CD14-positive monocyte (primary cell): ENCODE measurements at regions not wholly inside any gene's neighbourhood (a gene's known extent, or its start where the extent isn't known, plus 50 kb on each side); places are given as distances from the start of the nearest gene placed in this dataset.

ENCODE experiments used
- DNase-seq, 3 donors: peaks; one replicate each; pipeline ENCODE4 v3.0.0-alpha.2; 2011 to 2022
- H2AFZ ChIP-seq: 2 replicates; pipeline ENCODE4 v1.6.0; 2012; ENCODE audit warnings: mild to moderate bottlenecking, low read depth, low read length, inconsistent platforms; ENCODE audit not compliant: insufficient read depth, poor library complexity, severe bottlenecking
- H3K27ac ChIP-seq, 2 donors: 1 replicate in 1 of 2; 2 replicates in 1 of 2; pipeline ENCODE4 v1.5.1; 2012 to 2013; ENCODE audit warnings: low read length in 2 of 2, control low read depth in 1 of 2, inconsistent platforms in 1 of 2, low read depth in 1 of 2, mild to moderate bottlenecking in 1 of 2
- H3K27me3 ChIP-seq, 2 donors: one replicate each; pipeline versions ENCODE4 v1.6.0 to v1.6.1; 2011 to 2013; ENCODE audit warnings: low read length in 2 of 2; ENCODE audit not compliant: control insufficient read depth in 2 of 2, insufficient read depth in 2 of 2
- H3K36me3 ChIP-seq, 2 donors: replicated peaks in 1 of 2; 1 replicate in 1 of 2; 2 replicates in 1 of 2; pipeline versions ENCODE4 v1.5.1 to v1.6.1; 2012 to 2013; ENCODE audit warnings: low read length in 2 of 2, control low read depth in 1 of 2, inconsistent platforms in 1 of 2, mild to moderate bottlenecking in 1 of 2; ENCODE audit not compliant: insufficient read depth in 2 of 2, control insufficient read depth in 1 of 2
- H3K4me1 ChIP-seq, 2 donors: 1 replicate in 1 of 2; 2 replicates in 1 of 2; pipeline versions ENCODE4 v1.5.1 to v1.6.1; 2012 to 2013; ENCODE audit warnings: low read length in 2 of 2, control low read depth in 1 of 2, inconsistent platforms in 1 of 2, mild to moderate bottlenecking in 1 of 2, moderate library complexity in 1 of 2; ENCODE audit not compliant: insufficient read depth in 2 of 2, control insufficient read depth in 1 of 2
- H3K4me2 ChIP-seq: replicated peaks from 2 replicates; pipeline ENCODE3; 2012; ENCODE audit warnings: low read length, moderate library complexity, mild to moderate bottlenecking; ENCODE audit not compliant: poor library complexity, severe bottlenecking; ENCODE audit errors: extremely low read depth
- H3K4me3 ChIP-seq, 3 experiments: fragments of 200-600 bp in 1 of 3; sonication (generic) in 1 of 3; replicated peaks in 1 of 3; 1 replicate in 2 of 3; 2 replicates in 1 of 3; pipeline ENCODE4 v1.5.1; 2011 to 2013; ENCODE audit warnings: low read length in 3 of 3, mild to moderate bottlenecking in 3 of 3, control low read depth in 2 of 3, low read depth in 2 of 3, inconsistent platforms in 1 of 3, moderate library complexity in 1 of 3
- H3K79me2 ChIP-seq: 2 replicates; pipeline ENCODE4 v1.6.0; 2012; ENCODE audit warnings: mild to moderate bottlenecking, control low read depth, inconsistent platforms, low read length, moderate library complexity; ENCODE audit not compliant: insufficient read depth
- H3K9ac ChIP-seq: 2 replicates; pipeline ENCODE4 v1.6.0; 2017; ENCODE audit warnings: low read length, mild to moderate bottlenecking; ENCODE audit not compliant: insufficient read depth, poor library complexity, severe bottlenecking
- H3K9me3 ChIP-seq, 2 donors: replicated peaks in 1 of 2; 1 replicate in 1 of 2; 2 replicates in 1 of 2; pipeline versions ENCODE4 v1.5.1 to v1.6.1; 2012 to 2013; ENCODE audit warnings: low read length in 2 of 2, control low read depth in 1 of 2; ENCODE audit not compliant: control insufficient read depth in 1 of 2, insufficient read depth in 1 of 2
- H4K20me1 ChIP-seq: 2 replicates; pipeline ENCODE4 v1.6.0; 2012; ENCODE audit warnings: mild to moderate bottlenecking, low read length, control low read depth, moderate library complexity; ENCODE audit not compliant: insufficient read depth
- H3K27ac Mint-ChIP-seq, 7 donors: one replicate each; pipeline ENCODE4 v1.8.0; 2020; ENCODE audit warnings: mild to moderate bottlenecking in 7 of 7, mixed read lengths in 7 of 7, moderate library complexity in 6 of 7, inconsistent platforms in 2 of 7
- H3K27me3 Mint-ChIP-seq, 3 donors: one replicate each; pipeline ENCODE4 v1.8.0; 2021 to 2022; ENCODE audit warnings: low read depth in 3 of 3, mild to moderate bottlenecking in 3 of 3, mixed read lengths in 3 of 3, moderate library complexity in 3 of 3, inconsistent platforms in 1 of 3
- H3K36me3 Mint-ChIP-seq, 2 donors: one replicate each; pipeline ENCODE4 v1.8.0; 2020; ENCODE audit warnings: mixed read lengths in 2 of 2, inconsistent platforms in 1 of 2, mild to moderate bottlenecking in 1 of 2
- H3K4me1 Mint-ChIP-seq: one replicate; pipeline ENCODE4 v1.8.0; 2020; ENCODE audit warnings: mild to moderate bottlenecking, mixed read lengths
- H3K4me3 Mint-ChIP-seq, 2 donors: one replicate each; pipeline ENCODE4 v1.8.0; 2020; ENCODE audit warnings: mild to moderate bottlenecking in 2 of 2, mixed read lengths in 2 of 2, moderate library complexity in 1 of 2
- H3K9me3 Mint-ChIP-seq, 7 donors: one replicate each; pipeline ENCODE4 v1.8.0; 2020 to 2022; ENCODE audit warnings: mixed read lengths in 7 of 7, mild to moderate bottlenecking in 6 of 7, moderate library complexity in 6 of 7, inconsistent platforms in 2 of 7
- WGBS: methylation state at CpG from one replicate; pipeline ENCODE4 v1.1.5; 2013; ENCODE audit warnings: missing lambda C conversion rate; ENCODE audit not compliant: insufficient coverage; 5-methylcytosine and 5-hydroxymethylcytosine counted together
- intact Hi-C, 2 donors: fragments of 100-400 bp; cut with micrococcal nuclease; formaldehyde crosslinking; loops; one replicate each; pipeline versions ENCODE4 v1.15.0 to v1.15.1; 2023
- TF ChIP-seq, protein P1 (sequence below): fragments of 200-600 bp; IDR thresholded peaks from one replicate; pipeline ENCODE4 v1.8.0; 2022; ENCODE audit warnings: antibody characterized with exemption, mild to moderate bottlenecking

DNA sequence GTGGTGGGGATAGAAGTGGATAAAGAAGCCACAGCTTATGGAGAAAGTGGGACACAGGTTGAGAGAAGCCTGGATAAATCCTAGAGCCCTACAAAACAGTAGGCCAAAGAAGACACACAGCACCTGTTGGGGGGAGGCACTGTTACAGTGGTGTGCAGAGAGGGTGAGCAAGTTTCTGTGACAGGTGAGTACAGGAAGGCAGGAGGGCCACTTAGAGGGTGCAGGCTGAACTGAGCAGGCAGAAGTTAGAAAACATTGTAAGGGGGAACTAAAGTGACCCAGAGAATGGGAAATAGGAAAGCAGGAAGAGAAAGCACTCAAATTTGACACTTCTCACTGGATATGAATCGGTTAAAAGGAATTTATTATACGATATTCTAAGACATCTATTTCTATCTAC lies 146.1 kb upstream of the TMCO5A start:
- H3K4me3 Mint-ChIP-seq: no peak overlapping the region
- Histone ChIP-seq H3K27ac (no peak overlapping the region), H3K4me2 (no peak overlapping the region), H2AFZ (no peak overlapping the region), H3K4me1 (no peaks in the 10 kb centered on the region), H3K36me3 (no peaks in the 10 kb centered on the region), H4K20me1 (no peaks in the 10 kb centered on the region), H3K4me3 (no peak overlapping the region), H3K9ac (no peak overlapping the region), H3K79me2 (no peaks in the 10 kb centered on the region), H3K27me3 (no peaks in the 10 kb centered on the region), H3K9me3 (no peaks in the 10 kb centered on the region)
- H3K36me3 Mint-ChIP-seq: no peaks in the 10 kb centered on the region
- no peak for DNase-seq
- no peaks in the 10 kb centered on the region for H3K4me1 Mint-ChIP-seq
- intact Hi-C loops: no loop called here
- peaks cover 0 to 3% (median 0%) of the 10 kb centered on the region in 7 donors for H3K9me3 Mint-ChIP-seq
- TF ChIP-seq, protein P1, sequence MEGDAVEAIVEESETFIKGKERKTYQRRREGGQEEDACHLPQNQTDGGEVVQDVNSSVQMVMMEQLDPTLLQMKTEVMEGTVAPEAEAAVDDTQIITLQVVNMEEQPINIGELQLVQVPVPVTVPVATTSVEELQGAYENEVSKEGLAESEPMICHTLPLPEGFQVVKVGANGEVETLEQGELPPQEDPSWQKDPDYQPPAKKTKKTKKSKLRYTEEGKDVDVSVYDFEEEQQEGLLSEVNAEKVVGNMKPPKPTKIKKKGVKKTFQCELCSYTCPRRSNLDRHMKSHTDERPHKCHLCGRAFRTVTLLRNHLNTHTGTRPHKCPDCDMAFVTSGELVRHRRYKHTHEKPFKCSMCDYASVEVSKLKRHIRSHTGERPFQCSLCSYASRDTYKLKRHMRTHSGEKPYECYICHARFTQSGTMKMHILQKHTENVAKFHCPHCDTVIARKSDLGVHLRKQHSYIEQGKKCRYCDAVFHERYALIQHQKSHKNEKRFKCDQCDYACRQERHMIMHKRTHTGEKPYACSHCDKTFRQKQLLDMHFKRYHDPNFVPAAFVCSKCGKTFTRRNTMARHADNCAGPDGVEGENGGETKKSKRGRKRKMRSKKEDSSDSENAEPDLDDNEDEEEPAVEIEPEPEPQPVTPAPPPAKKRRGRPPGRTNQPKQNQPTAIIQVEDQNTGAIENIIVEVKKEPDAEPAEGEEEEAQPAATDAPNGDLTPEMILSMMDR: no peak
- no peak overlapping the region for H3K27ac Mint-ChIP-seq
- H3K27me3 Mint-ChIP-seq: no peaks in the 10 kb centered on the region
- WGBS: no CpG with 5 or more reads among the region's 2 CpGs

- no peak overlapping the region for H2AFZ ChIP-seq
These were observed 145.6 kb upstream of the TMCO5A start for GRCh38 chr15:37788767-37789396.

More at GRCh38 chr15:37788767-37789396, 145.6 kb upstream of the TMCO5A start:
- Mint-ChIP-seq H3K4me3 (no peak overlapping the region), H3K27me3 (no peaks in the 10 kb centered on the region), H3K27ac (no peak overlapping the region), H3K36me3 (no peaks in the 10 kb centered on the region), H3K9me3 (peaks cover 0 to 3% (median 0%) of the 10 kb centered on the region in 7 donors), H3K4me1 (no peaks in the 10 kb centered on the region)
- H3K9me3 ChIP-seq: no peaks in the 10 kb centered on the region
- no peaks in the 10 kb centered on the region for H3K36me3 ChIP-seq
- no peaks in the 10 kb centered on the region for H4K20me1 ChIP-seq
- no peak overlapping the region for H3K4me3 ChIP-seq
- H3K79me2 ChIP-seq: no peaks in the 10 kb centered on the region
- no peak overlapping the region for H3K27ac ChIP-seq
- H3K9ac ChIP-seq: no peak overlapping the region
- no peak overlapping the region for H3K4me2 ChIP-seq
- intact Hi-C loops: no loop called here
- 71% methylated on average over 1 of the region's 7 CpGs for WGBS
- no peaks in the 10 kb centered on the region for H3K4me1 ChIP-seq
- TF ChIP-seq, protein P1: no peak
- no peak for DNase-seq
- H3K27me3 ChIP-seq: no peaks in the 10 kb centered on the region
